ENCODE measurements at regions not wholly inside any gene's neighbourhood (a gene's known extent, or its start where the extent isn't known, plus 50 kb on each side); places are given as distances from the start of the nearest gene placed in this dataset.

GRCh38 chr2:853203-853870 is 97.3 kb upstream of the SNTG2 start:
- no peak for TF ChIP-seq CTCF (conservative IDR thresholded peaks at IDR 0.05; ENCODE audit: control insufficient read depth, insufficient read depth, low read depth, low read length)
- H3K4me3 ChIP-seq (ENCODE audit: control insufficient read depth, low read depth, low read length): no peak overlapping the region
- no peak for DNase-seq (ENCODE audit: low read depth)

GRCh38 chr2:852168-852567 is 98.5 kb upstream of the SNTG2 start:
- no peak for TF ChIP-seq CTCF (conservative IDR thresholded peaks at IDR 0.05; ENCODE audit: control insufficient read depth, insufficient read depth, low read depth, low read length)

GRCh38 chr2:851680-852079 is 99.0 kb upstream of the SNTG2 start:
- no peak overlapping the region for H3K4me3 ChIP-seq (ENCODE audit: control insufficient read depth, low read depth, low read length)
- no peak for DNase-seq (ENCODE audit: low read depth)
- TF ChIP-seq CTCF (conservative IDR thresholded peaks at IDR 0.05; ENCODE audit: control insufficient read depth, insufficient read depth, low read depth, low read length): no peak

More at GRCh38 chr2:852168-852567, 98.5 kb upstream of the SNTG2 start:
- DNase-seq (ENCODE audit: low read depth): no peak
- no peak overlapping the region for H3K4me3 ChIP-seq (ENCODE audit: control insufficient read depth, low read depth, low read length)

- no peak overlapping the region for H3K4me3 ChIP-seq (ENCODE audit: control insufficient read depth, low read depth, low read length)
- no peak for TF ChIP-seq CTCF (conservative IDR thresholded peaks at IDR 0.05; ENCODE audit: control insufficient read depth, insufficient read depth, low read depth, low read length)
- no peak for DNase-seq (ENCODE audit: low read depth)
Observed at GRCh38 chr2:851078-851477, 99.6 kb upstream of the SNTG2 start.

- H3K4me3 ChIP-seq (ENCODE audit: control insufficient read depth, low read depth, low read length): no peak overlapping the region
- no peak for DNase-seq (ENCODE audit: low read depth)
- no peak for TF ChIP-seq CTCF (conservative IDR thresholded peaks at IDR 0.05; ENCODE audit: control insufficient read depth, insufficient read depth, low read depth, low read length)
Observed at GRCh38 chr2:850429-850828, 100.2 kb upstream of the SNTG2 start.

- TF ChIP-seq CTCF (conservative IDR thresholded peaks at IDR 0.05; ENCODE audit: control insufficient read depth, insufficient read depth, low read depth, low read length): no peak
- no peak for DNase-seq (ENCODE audit: low read depth)
- H3K4me3 ChIP-seq (ENCODE audit: control insufficient read depth, low read depth, low read length): no peak overlapping the region
Observed at GRCh38 chr2:848099-848498, 102.5 kb upstream of the SNTG2 start.

GRCh38 chr2:847669-848068 is 103.0 kb upstream of the SNTG2 start:
- no peak overlapping the region for H3K4me3 ChIP-seq (ENCODE audit: control insufficient read depth, low read depth, low read length)
- no peak for TF ChIP-seq CTCF (conservative IDR thresholded peaks at IDR 0.05; ENCODE audit: control insufficient read depth, insufficient read depth, low read depth, low read length)
- no peak for DNase-seq (ENCODE audit: low read depth)
